GM23338 (cell line): ENCODE measurements at regions not wholly inside any gene's neighbourhood (a gene's known extent, or its start where the extent isn't known, plus 50 kb on each side); places are given as distances from the start of the nearest gene placed in this dataset.

Source experiments
- ATAC-seq: fragments of 200-7000 bp; cut with Tn5 transposase; 3 replicates; pipeline ENCODE4 v1.9.1; 2020
- DNase-seq: peaks from one replicate; pipeline ENCODE4 v3.0.0-alpha.2; 2015; ENCODE audit warnings: low spot score
- H2AFZ ChIP-seq: fragments of 200-600 bp; sonication (generic); 2 replicates; pipeline ENCODE4 v1.8.0; 2016; ENCODE audit warnings: antibody characterized with exemption, mild to moderate bottlenecking, moderate library complexity
- H3F3A ChIP-seq: fragments of 200-600 bp; sonication (generic); replicated peaks from 2 replicates; pipeline ENCODE4 v1.8.0; 2017; ENCODE audit warnings: antibody characterized with exemption, mixed run types, low read depth
- H3K27ac ChIP-seq: fragments of 200-600 bp; sonication (generic); 2 replicates; pipeline ENCODE4 v1.6.1; 2016; ENCODE audit warnings: low read depth
- H3K27me3 ChIP-seq: fragments of 200-600 bp; sonication (generic); 2 replicates; pipeline ENCODE4 v1.8.0; 2016; ENCODE audit warnings: mild to moderate bottlenecking, mixed run types, moderate library complexity; ENCODE audit not compliant: insufficient read depth
- H3K36me3 ChIP-seq: fragments of 200-600 bp; sonication (generic); 2 replicates; pipeline ENCODE4 v1.8.0; 2016; ENCODE audit warnings: mild to moderate bottlenecking; ENCODE audit not compliant: insufficient read depth
- H3K4me1 ChIP-seq: fragments of 200-600 bp; sonication (generic); 2 replicates; pipeline ENCODE4 v1.8.0; 2016; ENCODE audit warnings: mild to moderate bottlenecking, moderate library complexity; ENCODE audit not compliant: insufficient read depth
- H3K4me2 ChIP-seq: fragments of 200-600 bp; sonication (generic); 2 replicates; pipeline ENCODE4 v1.7.1; 2017; ENCODE audit warnings: mixed run types
- H3K4me3 ChIP-seq: fragments of 200-600 bp; sonication (generic); 2 replicates; pipeline ENCODE4 v1.6.1; 2016; ENCODE audit warnings: mixed run types
- H3K79me2 ChIP-seq: fragments of 200-600 bp; sonication (generic); replicated peaks from 2 replicates; pipeline ENCODE4 v1.8.0; 2017; ENCODE audit warnings: mild to moderate bottlenecking; ENCODE audit not compliant: insufficient read depth
- H3K9me2 ChIP-seq: fragments of 200-600 bp; sonication (generic); 2 replicates; pipeline ENCODE4 v1.8.0; 2017; ENCODE audit not compliant: insufficient read depth
- H4K20me1 ChIP-seq: fragments of 200-600 bp; sonication (generic); replicated peaks from 2 replicates; pipeline ENCODE4 v1.8.0; 2017; ENCODE audit warnings: mild to moderate bottlenecking; ENCODE audit not compliant: insufficient read depth
- H3K27ac Mint-ChIP-seq: 2 replicates; pipeline ENCODE4 v1.8.0; 2020; ENCODE audit warnings: inconsistent platforms, mild to moderate bottlenecking, moderate library complexity, mixed read lengths
- H3K27me3 Mint-ChIP-seq: 3 replicates; pipeline ENCODE4 v1.8.0; 2022; ENCODE audit warnings: low read depth, mild to moderate bottlenecking, moderate library complexity, mixed read lengths, inconsistent platforms; ENCODE audit not compliant: insufficient read depth, poor library complexity
- H3K36me3 Mint-ChIP-seq: 3 replicates; pipeline ENCODE4 v1.8.0; 2021; ENCODE audit warnings: low read depth, mild to moderate bottlenecking, inconsistent platforms, moderate library complexity, mixed read lengths
- H3K4me1 Mint-ChIP-seq: 3 replicates; pipeline ENCODE4 v1.8.0; 2020; ENCODE audit warnings: mild to moderate bottlenecking, inconsistent platforms, mixed read lengths
- H3K4me3 Mint-ChIP-seq: 3 replicates; pipeline ENCODE4 v1.8.0; 2021; ENCODE audit warnings: moderate library complexity, mild to moderate bottlenecking, inconsistent platforms, mixed read lengths
- H3K9me3 Mint-ChIP-seq: 3 replicates; pipeline ENCODE4 v1.8.0; 2020; ENCODE audit warnings: moderate library complexity, mild to moderate bottlenecking, inconsistent platforms, mixed read lengths
- CREB1 ChIP-seq: fragments of 250-450 bp; sonication (Bioruptor Pico); IDR thresholded peaks from 2 replicates; pipeline ENCODE4 v1.5.0; 2020; ENCODE audit warnings: low read depth, mild to moderate bottlenecking, moderate library complexity
- EZH2 ChIP-seq: fragments of 200-600 bp; sonication (generic); IDR thresholded peaks from one replicate; pipeline ENCODE4 v1.8.0; 2017; ENCODE audit warnings: antibody characterized with exemption, mild to moderate bottlenecking, low read depth; ENCODE audit not compliant: unreplicated experiment
- EZH2phosphoT487 ChIP-seq: fragments of 200-600 bp; sonication (generic); IDR thresholded peaks from one replicate; pipeline ENCODE4 v1.8.1; 2018; ENCODE audit warnings: antibody characterized with exemption; ENCODE audit not compliant: unreplicated experiment
- JUNB ChIP-seq: IDR thresholded peaks from one replicate; pipeline ENCODE4 v1.6.1; 2016; ENCODE audit warnings: antibody characterized with exemption; ENCODE audit not compliant: unreplicated experiment
- NANOG ChIP-seq: IDR thresholded peaks from 2 replicates; pipeline ENCODE4 v1.6.1; 2016; ENCODE audit warnings: antibody characterized with exemption, borderline replicate concordance
- POLR2AphosphoS5 ChIP-seq: IDR thresholded peaks from 2 replicates; pipeline ENCODE4 v1.6.1; 2016; ENCODE audit warnings: antibody characterized with exemption, low read depth
- STAT1 ChIP-seq: IDR thresholded peaks from one replicate; pipeline ENCODE4 v1.6.1; 2016; ENCODE audit warnings: antibody characterized with exemption; ENCODE audit not compliant: unreplicated experiment
- ZNF114 ChIP-seq: fragments of 250-450 bp; sonication (Bioruptor Pico); IDR thresholded peaks from 2 replicates; pipeline ENCODE4 v1.5.0; 2020; ENCODE audit warnings: mild to moderate bottlenecking, moderate library complexity
- ZNF331 ChIP-seq: fragments of 250-450 bp; sonication (Bioruptor Pico); IDR thresholded peaks from 2 replicates; pipeline ENCODE4 v1.5.0; 2020; ENCODE audit warnings: low read depth, mild to moderate bottlenecking, moderate library complexity
- TF ChIP-seq, protein P1 (sequence below), 2 experiments: fragments of 200-600 bp in 1 of 2; sonication (generic) in 1 of 2; conservative IDR thresholded peaks; 2 replicates each; pipeline versions ENCODE4 v1.5.1 to v1.6.1; 2016 to 2017; ENCODE audit warnings: antibody characterized with exemption in 2 of 2, low read depth in 2 of 2, mild to moderate bottlenecking in 2 of 2, moderate library complexity in 1 of 2
- TF ChIP-seq, protein P2 (sequence below): IDR thresholded peaks from 2 replicates; pipeline ENCODE4 v1.6.1; 2016; ENCODE audit warnings: antibody characterized with exemption
- TF ChIP-seq, protein P3 (sequence below): IDR thresholded peaks from one replicate; pipeline ENCODE4 v1.6.1; 2018; ENCODE audit warnings: antibody characterized with exemption; ENCODE audit not compliant: unreplicated experiment

DNA sequence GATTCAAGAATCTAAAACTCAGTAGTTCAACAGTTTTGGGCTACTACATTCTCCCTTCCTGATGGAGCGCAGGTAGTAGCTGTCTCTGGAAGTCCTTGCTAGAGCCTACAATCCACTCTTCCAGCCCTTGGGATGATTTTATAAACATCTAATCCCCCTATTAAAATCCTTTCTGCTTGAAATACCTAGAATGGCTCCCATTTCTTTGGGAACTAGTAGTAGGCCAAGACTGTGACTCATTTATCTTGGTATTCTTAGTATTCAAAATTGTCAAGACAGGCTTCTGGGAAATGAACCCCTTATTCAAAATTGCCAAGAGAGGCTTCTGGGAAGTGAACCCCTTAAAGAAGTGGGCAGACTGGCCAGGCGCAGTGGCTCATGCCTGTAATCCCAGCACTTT, 142.5 kb upstream of the FGGY start:
- no peaks in the 10 kb centered on the region for H3K27me3 ChIP-seq
- H3F3A ChIP-seq, result no peaks in the 10 kb centered on the region
- no peak overlapping the region for H3K4me3 ChIP-seq
- no peaks in the 10 kb centered on the region for H3K27me3 Mint-ChIP-seq
- H2AFZ ChIP-seq, result no peak overlapping the region
- H3K4me1 ChIP-seq, result peaks cover 26% of the 10 kb centered on the region
- no peak overlapping the region for H3K4me2 ChIP-seq
- H3K27ac ChIP-seq, result no peak overlapping the region
- no peaks in the 10 kb centered on the region for H3K36me3 ChIP-seq
- peaks cover 19% of the 10 kb centered on the region; the same call in 2 of the 3 replicates for H3K9me3 Mint-ChIP-seq
- TF ChIP-seq, protein P1, sequence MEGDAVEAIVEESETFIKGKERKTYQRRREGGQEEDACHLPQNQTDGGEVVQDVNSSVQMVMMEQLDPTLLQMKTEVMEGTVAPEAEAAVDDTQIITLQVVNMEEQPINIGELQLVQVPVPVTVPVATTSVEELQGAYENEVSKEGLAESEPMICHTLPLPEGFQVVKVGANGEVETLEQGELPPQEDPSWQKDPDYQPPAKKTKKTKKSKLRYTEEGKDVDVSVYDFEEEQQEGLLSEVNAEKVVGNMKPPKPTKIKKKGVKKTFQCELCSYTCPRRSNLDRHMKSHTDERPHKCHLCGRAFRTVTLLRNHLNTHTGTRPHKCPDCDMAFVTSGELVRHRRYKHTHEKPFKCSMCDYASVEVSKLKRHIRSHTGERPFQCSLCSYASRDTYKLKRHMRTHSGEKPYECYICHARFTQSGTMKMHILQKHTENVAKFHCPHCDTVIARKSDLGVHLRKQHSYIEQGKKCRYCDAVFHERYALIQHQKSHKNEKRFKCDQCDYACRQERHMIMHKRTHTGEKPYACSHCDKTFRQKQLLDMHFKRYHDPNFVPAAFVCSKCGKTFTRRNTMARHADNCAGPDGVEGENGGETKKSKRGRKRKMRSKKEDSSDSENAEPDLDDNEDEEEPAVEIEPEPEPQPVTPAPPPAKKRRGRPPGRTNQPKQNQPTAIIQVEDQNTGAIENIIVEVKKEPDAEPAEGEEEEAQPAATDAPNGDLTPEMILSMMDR (conservative IDR thresholded peaks at IDR 0.05; ENCODE audit: low read depth in 2 of 2), result no peak
- TF ChIP-seq POLR2AphosphoS5 (no peak), ZNF114 (CRISPR knock-in tag) (no peak), CREB1 (CRISPR knock-in tag) (no peak), ZNF331 (CRISPR knock-in tag) (no peak)
- H3K4me1 Mint-ChIP-seq, result peaks cover 42% of the 10 kb centered on the region
- no peaks in the 10 kb centered on the region for H3K79me2 ChIP-seq
- ATAC-seq (no peak), DNase-seq (no peak)
- no peaks in the 10 kb centered on the region for H3K9me2 ChIP-seq
- H4K20me1 ChIP-seq, result no peaks in the 10 kb centered on the region
- H3K27ac Mint-ChIP-seq, result no peak overlapping the region
- no peak overlapping the region for H3K4me3 Mint-ChIP-seq
- peaks cover 7% of the 10 kb centered on the region; the same call in 2 of the 3 replicates for H3K36me3 Mint-ChIP-seq

DNA sequence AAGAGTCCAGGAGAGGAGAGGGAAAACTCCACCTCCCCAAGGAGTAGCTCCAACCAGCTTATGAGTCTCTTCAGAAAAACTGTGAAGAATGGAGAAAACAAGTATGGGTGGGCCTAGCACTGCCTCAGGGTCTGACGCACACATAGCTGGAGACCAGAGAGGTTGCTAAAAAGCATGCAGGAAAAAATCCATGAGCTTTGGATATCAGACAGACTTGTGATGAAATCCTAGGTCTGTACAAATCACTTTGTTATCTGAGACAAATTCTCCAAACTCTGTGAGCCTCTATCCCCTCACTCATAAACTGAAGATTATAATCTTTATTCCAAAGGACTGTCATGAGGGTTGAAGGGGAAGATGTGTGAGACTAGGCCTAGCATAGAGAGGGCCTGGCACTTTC, 141.5 kb upstream of the FGGY start:
- Histone ChIP-seq H3K79me2 (no peaks in the 10 kb centered on the region), H3K27me3 (no peaks in the 10 kb centered on the region), H3F3A (no peaks in the 10 kb centered on the region), H3K9me2 (no peaks in the 10 kb centered on the region), H3K4me1 (peaks cover 26% of the 10 kb centered on the region), H4K20me1 (no peaks in the 10 kb centered on the region), H3K4me2 (no peak overlapping the region), H3K4me3 (no peak overlapping the region), H3K27ac (no peak overlapping the region), H2AFZ (0 out of 2 replicates have a peak overlapping the region, but pooled peaks have one; percentile 38), H3K36me3 (no peaks in the 10 kb centered on the region)
- ATAC-seq (no peak), DNase-seq (no peak)
- no peak overlapping the region for H3K4me3 Mint-ChIP-seq
- peaks cover 19% of the 10 kb centered on the region; the same call in 2 of the 3 replicates for H3K9me3 Mint-ChIP-seq
- H3K27me3 Mint-ChIP-seq, result no peaks in the 10 kb centered on the region
- no peak overlapping the region for H3K27ac Mint-ChIP-seq
- peaks cover 7% of the 10 kb centered on the region; the same call in 2 of the 3 replicates for H3K36me3 Mint-ChIP-seq
- H3K4me1 Mint-ChIP-seq, result peaks cover 42% of the 10 kb centered on the region
- TF ChIP-seq STAT1, result no peak
- TF ChIP-seq EZH2, result no peak
- TF ChIP-seq, protein P2, sequence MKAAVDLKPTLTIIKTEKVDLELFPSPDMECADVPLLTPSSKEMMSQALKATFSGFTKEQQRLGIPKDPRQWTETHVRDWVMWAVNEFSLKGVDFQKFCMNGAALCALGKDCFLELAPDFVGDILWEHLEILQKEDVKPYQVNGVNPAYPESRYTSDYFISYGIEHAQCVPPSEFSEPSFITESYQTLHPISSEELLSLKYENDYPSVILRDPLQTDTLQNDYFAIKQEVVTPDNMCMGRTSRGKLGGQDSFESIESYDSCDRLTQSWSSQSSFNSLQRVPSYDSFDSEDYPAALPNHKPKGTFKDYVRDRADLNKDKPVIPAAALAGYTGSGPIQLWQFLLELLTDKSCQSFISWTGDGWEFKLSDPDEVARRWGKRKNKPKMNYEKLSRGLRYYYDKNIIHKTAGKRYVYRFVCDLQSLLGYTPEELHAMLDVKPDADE, result no peak
- TF ChIP-seq, protein P3, sequence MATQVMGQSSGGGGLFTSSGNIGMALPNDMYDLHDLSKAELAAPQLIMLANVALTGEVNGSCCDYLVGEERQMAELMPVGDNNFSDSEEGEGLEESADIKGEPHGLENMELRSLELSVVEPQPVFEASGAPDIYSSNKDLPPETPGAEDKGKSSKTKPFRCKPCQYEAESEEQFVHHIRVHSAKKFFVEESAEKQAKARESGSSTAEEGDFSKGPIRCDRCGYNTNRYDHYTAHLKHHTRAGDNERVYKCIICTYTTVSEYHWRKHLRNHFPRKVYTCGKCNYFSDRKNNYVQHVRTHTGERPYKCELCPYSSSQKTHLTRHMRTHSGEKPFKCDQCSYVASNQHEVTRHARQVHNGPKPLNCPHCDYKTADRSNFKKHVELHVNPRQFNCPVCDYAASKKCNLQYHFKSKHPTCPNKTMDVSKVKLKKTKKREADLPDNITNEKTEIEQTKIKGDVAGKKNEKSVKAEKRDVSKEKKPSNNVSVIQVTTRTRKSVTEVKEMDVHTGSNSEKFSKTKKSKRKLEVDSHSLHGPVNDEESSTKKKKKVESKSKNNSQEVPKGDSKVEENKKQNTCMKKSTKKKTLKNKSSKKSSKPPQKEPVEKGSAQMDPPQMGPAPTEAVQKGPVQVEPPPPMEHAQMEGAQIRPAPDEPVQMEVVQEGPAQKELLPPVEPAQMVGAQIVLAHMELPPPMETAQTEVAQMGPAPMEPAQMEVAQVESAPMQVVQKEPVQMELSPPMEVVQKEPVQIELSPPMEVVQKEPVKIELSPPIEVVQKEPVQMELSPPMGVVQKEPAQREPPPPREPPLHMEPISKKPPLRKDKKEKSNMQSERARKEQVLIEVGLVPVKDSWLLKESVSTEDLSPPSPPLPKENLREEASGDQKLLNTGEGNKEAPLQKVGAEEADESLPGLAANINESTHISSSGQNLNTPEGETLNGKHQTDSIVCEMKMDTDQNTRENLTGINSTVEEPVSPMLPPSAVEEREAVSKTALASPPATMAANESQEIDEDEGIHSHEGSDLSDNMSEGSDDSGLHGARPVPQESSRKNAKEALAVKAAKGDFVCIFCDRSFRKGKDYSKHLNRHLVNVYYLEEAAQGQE, result no peak
- no peak for TF ChIP-seq EZH2phosphoT487
- no peak for TF ChIP-seq ZNF331 (CRISPR knock-in tag)
- no peak for TF ChIP-seq NANOG
- no peak for TF ChIP-seq JUNB
- TF ChIP-seq, protein P1 (conservative IDR thresholded peaks at IDR 0.05; ENCODE audit: low read depth in 2 of 2), result no peak
- no peak for TF ChIP-seq POLR2AphosphoS5
